Sigmoid colon (tissue), 6 donors: ENCODE measurements at regions not wholly inside any gene's neighbourhood (a gene's known extent, or its start where the extent isn't known, plus 50 kb on each side); places are given as distances from the start of the nearest gene placed in this dataset.
"Not testable (repeated sequence)": the region's sequence is repeated elsewhere in the genome, so short reads cannot be mapped to it uniquely, and the experiment has no call there.

Experiments
- DNase-seq: peaks from one replicate; pipeline ENCODE4 v3.0.0-alpha.2; 2019
- H3K27ac ChIP-seq, 4 donors: fragments of 200-600 bp; sonication (generic); one replicate each; pipeline ENCODE4 v1.5.1; 2016 to 2019; ENCODE audit warnings: mild to moderate bottlenecking in 1 of 4
- H3K27me3 ChIP-seq, 3 donors: fragments of 200-600 bp; sonication (generic); one replicate each; pipeline ENCODE4 v1.5.1; 2019; ENCODE audit warnings: mild to moderate bottlenecking in 1 of 3
- H3K36me3 ChIP-seq, 4 donors: fragments of 200-600 bp; sonication (generic); one replicate each; pipeline ENCODE4 v1.5.1; 2016 to 2019
- H3K4me1 ChIP-seq, 4 donors: fragments of 200-600 bp; sonication (generic); one replicate each; pipeline ENCODE4 v1.5.1; 2017 to 2019
- H3K4me3 ChIP-seq, 4 donors: fragments of 200-600 bp; sonication (generic); one replicate each; pipeline ENCODE4 v1.5.1; 2017 to 2019; ENCODE audit warnings: mild to moderate bottlenecking in 2 of 4, moderate library complexity in 1 of 4
- H3K9me3 ChIP-seq, 4 donors: fragments of 200-600 bp in 3 of 4; sonication (generic) in 3 of 4; one replicate each; pipeline versions ENCODE4 v1.5.1 to v1.6.1; 2013 to 2019
- EP300 ChIP-seq, 4 donors: sonication (generic); formaldehyde crosslinking; IDR thresholded peaks; one replicate each; pipeline ENCODE4 v1.6.1; 2017; ENCODE audit warnings: antibody characterized with exemption in 4 of 4
- POLR2A ChIP-seq, 2 donors: fragments of 450-650 bp; IDR thresholded peaks; one replicate each; pipeline ENCODE4 v1.6.1; 2016; ENCODE audit warnings: antibody characterized with exemption in 2 of 2, mild to moderate bottlenecking in 2 of 2, moderate library complexity in 2 of 2
- POLR2AphosphoS5 ChIP-seq, 4 donors: sonication (generic); formaldehyde crosslinking; IDR thresholded peaks; one replicate each; pipeline ENCODE4 v1.6.1; 2017; ENCODE audit warnings: antibody characterized with exemption in 4 of 4
- WGBS, 2 donors: extraction: QIAGEN DNeasy Blood & Tissue Kit; methylation state at CpG; one replicate each; pipeline ENCODE4 v1.1.7; 2013; 5-methylcytosine and 5-hydroxymethylcytosine counted together
- intact Hi-C: fragments of 100-400 bp; cut with DNase I; formaldehyde crosslinking; loops from one replicate; pipeline ENCODE4 v1.15.1; 2023
- TF ChIP-seq, protein P1 (sequence below), 4 experiments: fragments of 450-650 bp in 3 of 4; fragments of 200-600 bp in 1 of 4; IDR thresholded peaks; one replicate each; pipeline ENCODE4 v1.5.1; 2016 to 2019; ENCODE audit warnings: antibody characterized with exemption in 4 of 4, mild to moderate bottlenecking in 3 of 4, moderate library complexity in 2 of 4
- donor health status: healthy with polysubstance abuse.
- donor health status: healthy.

DNA sequence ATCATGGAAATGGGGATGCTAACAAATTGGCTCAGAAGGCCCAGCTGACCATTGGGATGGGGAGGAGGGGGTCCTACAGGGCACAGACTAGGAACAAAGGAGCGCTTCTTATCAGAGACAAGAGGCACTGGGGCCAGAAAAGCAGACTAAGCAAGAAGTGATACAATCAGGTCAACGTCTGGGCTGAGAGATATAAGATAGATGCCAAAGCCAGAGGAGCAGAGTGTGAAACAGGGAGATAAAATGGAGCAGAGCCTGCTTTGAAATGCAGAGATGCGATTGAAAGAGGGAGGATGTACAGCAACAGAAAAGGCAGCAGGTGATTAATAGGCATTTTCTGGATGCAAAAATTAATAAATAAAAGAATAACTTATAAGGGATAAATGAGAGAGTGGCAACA is 127.5 kb upstream of the SAMSN1 start:
- Histone ChIP-seq H3K4me3 (no peak overlapping the region), H3K27me3 (no peaks in the 10 kb centered on the region), H3K4me1 (no peaks in the 10 kb centered on the region), H3K9me3 (no peaks in the 10 kb centered on the region), H3K36me3 (no peaks in the 10 kb centered on the region), H3K27ac (no peak overlapping the region)
- DNase-seq: no peak
- intact Hi-C loops: no loop called here
- TF ChIP-seq EP300 (IDR thresholded peaks at IDR 0.05) (no peak), POLR2A (IDR thresholded peaks at IDR 0.05) (no peak), POLR2AphosphoS5 (IDR thresholded peaks at IDR 0.05) (no peak)
- TF ChIP-seq, protein P1, sequence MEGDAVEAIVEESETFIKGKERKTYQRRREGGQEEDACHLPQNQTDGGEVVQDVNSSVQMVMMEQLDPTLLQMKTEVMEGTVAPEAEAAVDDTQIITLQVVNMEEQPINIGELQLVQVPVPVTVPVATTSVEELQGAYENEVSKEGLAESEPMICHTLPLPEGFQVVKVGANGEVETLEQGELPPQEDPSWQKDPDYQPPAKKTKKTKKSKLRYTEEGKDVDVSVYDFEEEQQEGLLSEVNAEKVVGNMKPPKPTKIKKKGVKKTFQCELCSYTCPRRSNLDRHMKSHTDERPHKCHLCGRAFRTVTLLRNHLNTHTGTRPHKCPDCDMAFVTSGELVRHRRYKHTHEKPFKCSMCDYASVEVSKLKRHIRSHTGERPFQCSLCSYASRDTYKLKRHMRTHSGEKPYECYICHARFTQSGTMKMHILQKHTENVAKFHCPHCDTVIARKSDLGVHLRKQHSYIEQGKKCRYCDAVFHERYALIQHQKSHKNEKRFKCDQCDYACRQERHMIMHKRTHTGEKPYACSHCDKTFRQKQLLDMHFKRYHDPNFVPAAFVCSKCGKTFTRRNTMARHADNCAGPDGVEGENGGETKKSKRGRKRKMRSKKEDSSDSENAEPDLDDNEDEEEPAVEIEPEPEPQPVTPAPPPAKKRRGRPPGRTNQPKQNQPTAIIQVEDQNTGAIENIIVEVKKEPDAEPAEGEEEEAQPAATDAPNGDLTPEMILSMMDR (IDR thresholded peaks at IDR 0.05): no peak
- 56 to 73% methylated on average over 3 of the region's 3 CpGs for WGBS, 2 donors

DNA sequence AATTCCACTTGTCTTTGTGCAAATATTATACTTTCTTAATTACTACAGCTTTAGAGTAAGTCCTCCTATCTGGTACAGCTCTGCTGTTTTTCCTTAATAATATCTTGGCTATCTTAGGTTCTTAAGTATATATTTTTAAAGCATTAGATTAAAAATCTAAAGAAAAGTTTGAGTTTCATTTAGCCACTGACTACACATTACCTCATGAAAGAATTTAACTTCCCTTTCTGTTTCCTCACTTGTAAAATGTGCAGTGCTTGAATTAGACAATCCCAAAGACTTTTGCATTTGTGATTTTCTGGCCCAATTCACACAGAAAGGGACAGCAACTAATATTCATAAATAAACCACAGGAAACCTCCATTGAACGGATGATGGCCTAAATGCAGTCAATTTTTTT is 126.4 kb upstream of the SAMSN1 start:
- H3K4me1 ChIP-seq: no peaks in the 10 kb centered on the region
- 44 to 78% methylated on average over 1 of the region's 1 CpG for WGBS, 2 donors
- no peak overlapping the region for H3K4me3 ChIP-seq
- H3K36me3 ChIP-seq: no peaks in the 10 kb centered on the region
- intact Hi-C loops: no loop called here
- DNase-seq: no peak
- no peak overlapping the region for H3K27ac ChIP-seq
- no peaks in the 10 kb centered on the region for H3K27me3 ChIP-seq
- no peaks in the 10 kb centered on the region for H3K9me3 ChIP-seq
- no peak for TF ChIP-seq POLR2A (IDR thresholded peaks at IDR 0.05)
- TF ChIP-seq, protein P1 (IDR thresholded peaks at IDR 0.05): no peak
- no peak for TF ChIP-seq EP300 (IDR thresholded peaks at IDR 0.05)
- no peak for TF ChIP-seq POLR2AphosphoS5 (IDR thresholded peaks at IDR 0.05)

DNA sequence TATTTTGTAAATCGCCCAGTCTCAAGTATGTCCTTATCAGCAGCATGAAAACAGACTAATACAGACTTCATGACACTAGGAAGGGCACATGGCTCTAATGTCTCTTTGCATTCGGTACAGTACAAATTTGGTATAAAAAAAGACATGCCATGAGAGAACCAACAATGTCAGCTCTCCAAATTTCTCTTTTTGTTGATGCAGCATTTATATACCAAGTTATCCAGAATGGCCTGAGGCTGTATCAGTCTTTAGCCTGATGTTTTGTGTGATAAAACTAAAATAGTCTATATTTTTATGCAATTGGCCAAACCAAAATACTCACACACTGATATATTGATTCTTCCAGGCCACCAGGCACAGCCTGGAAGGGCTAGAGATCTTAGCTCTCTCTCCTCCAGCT is 124.3 kb upstream of the SAMSN1 start:
- 95% methylated on average over 2 of the region's 2 CpGs for WGBS, 2 donors
- TF ChIP-seq, protein P1 (IDR thresholded peaks at IDR 0.05): no peak
- TF ChIP-seq POLR2AphosphoS5 (IDR thresholded peaks at IDR 0.05) (no peak), EP300 (IDR thresholded peaks at IDR 0.05) (no peak), POLR2A (IDR thresholded peaks at IDR 0.05) (no peak)

DNA sequence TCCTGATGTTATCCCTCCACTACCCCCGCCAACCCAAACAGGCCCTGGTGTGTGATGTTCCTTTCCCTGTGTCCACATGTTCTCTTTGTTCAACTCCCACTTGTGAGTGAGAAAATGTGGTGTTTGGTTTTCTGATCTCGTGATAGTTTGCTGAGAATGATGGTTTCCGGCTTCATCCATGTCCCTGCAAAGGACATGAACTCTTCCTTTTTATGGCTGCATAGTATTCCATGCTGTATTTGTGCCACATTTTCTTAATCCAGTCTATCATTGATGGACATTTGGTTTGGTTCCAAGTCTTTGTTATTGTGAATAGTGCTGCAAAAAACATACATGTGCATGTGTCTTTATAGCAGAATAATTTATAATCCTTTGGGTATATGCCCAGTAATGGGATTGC is 123.0 kb upstream of the SAMSN1 start:
- H3K9me3 ChIP-seq, H3K27me3 ChIP-seq, DNase-seq, H3K36me3 ChIP-seq, H3K4me1 ChIP-seq, H3K27ac ChIP-seq, H3K4me3 ChIP-seq, intact Hi-C loops: not testable (repeated sequence)
- 95 to 97% methylated on average over 3 of the region's 3 CpGs for WGBS, 2 donors

More for the DNA sequence above, 124.3 kb upstream of the SAMSN1 start:
- Histone ChIP-seq H3K4me1 (no peaks in the 10 kb centered on the region), H3K27ac (no peak overlapping the region), H3K4me3 (no peak overlapping the region), H3K27me3 (no peaks in the 10 kb centered on the region), H3K36me3 (no peaks in the 10 kb centered on the region), H3K9me3 (no peaks in the 10 kb centered on the region)
- no peak for DNase-seq
- intact Hi-C loops: no loop called here

DNA sequence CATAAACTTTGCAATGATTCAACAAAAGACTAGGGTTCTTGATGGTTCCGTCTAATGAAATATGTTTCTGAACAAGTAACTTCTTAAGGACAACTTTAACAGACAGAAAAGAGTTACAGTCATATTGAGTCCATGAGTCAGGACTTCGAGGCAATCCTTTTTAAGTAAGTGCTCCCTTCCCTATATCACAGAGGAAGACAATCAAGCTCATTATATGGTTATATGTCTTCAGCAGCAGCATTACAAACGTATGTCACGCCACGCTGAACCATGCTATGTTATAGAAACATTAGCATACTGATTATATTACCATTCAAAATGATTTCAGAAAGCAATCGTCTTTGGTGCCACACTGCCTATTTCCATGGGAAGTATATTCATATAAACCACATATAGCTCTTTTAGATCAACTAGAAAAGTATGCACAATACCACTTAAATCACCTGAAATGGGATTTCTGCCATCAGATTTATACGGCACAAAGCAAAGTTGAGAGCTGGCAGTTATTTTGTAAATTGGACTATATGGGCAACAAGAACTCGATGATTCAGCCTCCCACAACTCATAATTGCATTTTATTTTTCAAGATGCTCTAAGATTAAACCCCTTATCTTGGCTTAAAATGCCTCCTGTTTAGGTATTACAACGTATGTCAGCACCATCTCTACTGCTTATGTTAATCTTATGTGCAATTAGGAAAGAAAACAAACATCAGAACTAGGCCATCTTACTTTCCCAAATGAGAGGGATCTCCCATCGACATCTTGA is 111.3 kb upstream of the SAMSN1 start:
- intact Hi-C loops: no loop called here
- DNase-seq: no peak
- no peak for TF ChIP-seq EP300 (IDR thresholded peaks at IDR 0.05)
- no peak for TF ChIP-seq POLR2AphosphoS5 (IDR thresholded peaks at IDR 0.05)
- TF ChIP-seq, protein P1 (IDR thresholded peaks at IDR 0.05): no peak
- no peak for TF ChIP-seq POLR2A (IDR thresholded peaks at IDR 0.05)
- H3K27me3 ChIP-seq: no peaks in the 10 kb centered on the region
- 90 to 91% methylated on average over 10 of the region's 10 CpGs for WGBS, 2 donors
- H3K27ac ChIP-seq: no peak overlapping the region
- H3K4me3 ChIP-seq: no peak overlapping the region
- H3K36me3 ChIP-seq: no peaks in the 10 kb centered on the region
- H3K4me1 ChIP-seq: no peaks in the 10 kb centered on the region
- no peaks in the 10 kb centered on the region for H3K9me3 ChIP-seq
